Large intestine (tissue), 3 donors: ENCODE measurements at regions not wholly inside any gene's neighbourhood (a gene's known extent, or its start where the extent isn't known, plus 50 kb on each side); places are given as distances from the start of the nearest gene placed in this dataset.
A peak's percentile ranks its signal among the peaks of the same experiment; 100 is the strongest.

ENCODE experiments used
- DNase-seq, 2 donors: peaks; one replicate each; pipeline versions ENCODE4 v3.0.0 to v3.0.0-alpha.2; 2013
- H3K27ac ChIP-seq: one replicate; pipeline ENCODE4 v1.5.1; 2013; ENCODE audit warnings: low read length
- H3K27me3 ChIP-seq: 2 replicates; pipeline ENCODE4 v1.6.1; 2013; ENCODE audit warnings: low read length; ENCODE audit not compliant: control insufficient read depth, insufficient read depth
- H3K36me3 ChIP-seq: 2 replicates; pipeline ENCODE4 v1.6.1; 2013; ENCODE audit warnings: low read length; ENCODE audit not compliant: control insufficient read depth, insufficient read depth
- H3K4me1 ChIP-seq: one replicate; pipeline ENCODE4 v1.6.1; 2013; ENCODE audit warnings: low read length; ENCODE audit not compliant: control insufficient read depth, insufficient read depth
- H3K4me3 ChIP-seq: one replicate; pipeline ENCODE4 v1.5.1; 2013; ENCODE audit warnings: low read length
- H3K9me3 ChIP-seq: one replicate; pipeline ENCODE4 v1.6.1; 2013; ENCODE audit warnings: mild to moderate bottlenecking, low read depth, low read length, moderate library complexity; ENCODE audit not compliant: control insufficient read depth
- WGBS: methylation state at CpG from one replicate; pipeline ENCODE4 v1.1.5; 2013; ENCODE audit warnings: low lambda C conversion rate; ENCODE audit not compliant: insufficient coverage; 5-methylcytosine and 5-hydroxymethylcytosine counted together

DNA sequence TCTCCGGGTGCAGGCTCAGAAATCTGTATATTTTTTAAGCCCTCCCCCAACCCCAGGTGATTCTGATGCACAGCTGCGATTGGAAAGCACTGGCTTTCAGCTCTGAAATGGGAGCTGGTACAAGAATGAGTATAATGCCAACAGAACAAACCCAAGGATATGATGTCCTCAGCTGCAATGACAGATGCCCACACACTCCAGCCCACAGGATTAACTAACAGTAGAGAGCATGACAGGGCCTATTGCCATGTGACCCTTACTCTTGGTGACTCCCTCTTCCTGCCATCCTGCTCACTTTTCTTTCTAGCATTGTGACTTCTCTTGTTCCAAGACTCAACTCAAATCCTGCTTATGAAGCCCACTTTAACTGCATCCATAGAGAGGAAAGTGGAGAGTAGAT, 174.5 kb downstream of the FGF18 start:
- DNase-seq, result no peak
- no peaks in the 10 kb centered on the region for H3K4me1 ChIP-seq
- H3K36me3 ChIP-seq, result no peaks in the 10 kb centered on the region
- peaks cover 11% of the 10 kb centered on the region for H3K27me3 ChIP-seq
- no peak overlapping the region for H3K4me3 ChIP-seq
- no peaks in the 10 kb centered on the region for H3K9me3 ChIP-seq
- H3K27ac ChIP-seq, result no peak overlapping the region
- WGBS, result no CpG with 5 or more reads among the region's 2 CpGs

DNA sequence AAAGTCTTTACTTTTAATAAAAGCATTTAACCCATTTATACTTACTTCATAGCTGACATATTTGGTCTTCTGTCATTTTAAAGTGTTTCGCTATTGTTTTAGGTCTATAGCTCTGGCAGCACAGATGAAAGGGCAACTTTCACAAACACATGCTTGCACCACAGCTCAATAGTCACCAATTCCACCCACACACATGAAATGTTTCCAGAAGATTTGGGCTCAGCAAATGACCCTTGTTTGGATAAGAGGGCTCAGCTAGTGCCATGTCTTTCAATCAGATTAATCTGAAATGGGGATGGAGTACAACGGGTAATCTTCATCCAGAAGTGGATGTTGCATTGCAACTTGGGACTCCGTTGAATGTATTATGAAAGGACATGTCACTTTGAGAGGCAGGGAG, 176.0 kb downstream of the FGF18 start:
- Histone ChIP-seq H3K36me3 (no peaks in the 10 kb centered on the region), H3K27me3 (peaks cover 5% of the 10 kb centered on the region), H3K27ac (no peak overlapping the region), H3K4me1 (no peaks in the 10 kb centered on the region), H3K9me3 (no peaks in the 10 kb centered on the region), H3K4me3 (no peak overlapping the region)
- DNase-seq, result no peak
- 100% methylated on average over 1 of the region's 3 CpGs for WGBS

DNA sequence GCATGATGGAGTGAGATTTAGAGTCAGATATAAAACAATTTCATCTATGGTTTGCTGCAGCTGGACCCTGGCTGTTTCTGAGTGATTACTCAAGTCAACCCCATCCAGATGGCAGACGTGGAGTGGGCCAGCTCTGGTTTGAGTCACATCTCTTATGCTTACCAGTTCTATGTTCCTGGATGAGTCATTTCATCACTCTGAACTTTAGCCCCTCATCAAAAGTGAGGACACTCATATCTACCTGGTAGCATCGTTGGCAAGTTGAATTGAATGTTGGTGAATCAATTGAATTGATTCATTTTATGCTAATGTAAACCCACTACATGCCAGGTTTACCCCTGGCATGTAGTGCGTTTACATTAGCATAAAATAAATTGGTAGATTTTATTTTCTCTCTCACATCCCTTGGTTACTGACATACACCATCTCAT, 176.4 kb downstream of the FGF18 start:
- no peak overlapping the region for H3K27ac ChIP-seq
- no peaks in the 10 kb centered on the region for H3K9me3 ChIP-seq
- H3K36me3 ChIP-seq, result no peaks in the 10 kb centered on the region
- DNase-seq, result no peak
- peaks cover 5% of the 10 kb centered on the region for H3K27me3 ChIP-seq
- WGBS, result no CpG with 5 or more reads among the region's 3 CpGs
- H3K4me3 ChIP-seq, result no peak overlapping the region
- H3K4me1 ChIP-seq, result no peaks in the 10 kb centered on the region

DNA sequence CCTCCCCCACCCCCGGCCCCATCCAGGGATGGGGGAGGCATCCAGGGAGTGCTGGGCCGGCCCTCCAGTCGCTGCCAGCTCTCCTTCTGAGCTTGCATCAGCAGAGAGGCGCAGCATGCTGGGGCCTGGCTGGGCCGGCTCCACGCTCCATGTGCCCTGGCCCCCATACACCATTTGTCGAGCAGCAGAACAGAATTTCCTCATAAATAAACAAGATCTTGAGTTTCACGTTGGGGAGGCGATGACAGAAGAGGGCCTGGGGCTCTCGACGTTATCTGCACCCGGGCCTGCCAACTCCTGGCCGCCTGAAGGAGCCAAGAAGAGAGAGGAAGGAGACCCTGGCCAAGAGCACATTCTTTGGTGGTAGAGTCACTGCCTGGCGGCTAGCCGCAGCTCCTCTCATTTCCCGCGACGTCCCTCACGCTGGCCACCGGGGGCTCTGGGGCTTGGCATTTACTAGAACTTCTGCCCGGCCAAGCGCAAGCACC, 177.0 kb downstream of the FGF18 start:
- Histone ChIP-seq H3K4me3 (no peak overlapping the region), H3K27me3 (peaks cover 2% of the 10 kb centered on the region), H3K4me1 (no peaks in the 10 kb centered on the region), H3K36me3 (no peaks in the 10 kb centered on the region), H3K27ac (no peak overlapping the region), H3K9me3 (no peaks in the 10 kb centered on the region)
- DNase-seq, result peak in 1 of 2 donors; percentile 15
- WGBS, result 80% methylated on average over 1 of the region's 22 CpGs

DNA sequence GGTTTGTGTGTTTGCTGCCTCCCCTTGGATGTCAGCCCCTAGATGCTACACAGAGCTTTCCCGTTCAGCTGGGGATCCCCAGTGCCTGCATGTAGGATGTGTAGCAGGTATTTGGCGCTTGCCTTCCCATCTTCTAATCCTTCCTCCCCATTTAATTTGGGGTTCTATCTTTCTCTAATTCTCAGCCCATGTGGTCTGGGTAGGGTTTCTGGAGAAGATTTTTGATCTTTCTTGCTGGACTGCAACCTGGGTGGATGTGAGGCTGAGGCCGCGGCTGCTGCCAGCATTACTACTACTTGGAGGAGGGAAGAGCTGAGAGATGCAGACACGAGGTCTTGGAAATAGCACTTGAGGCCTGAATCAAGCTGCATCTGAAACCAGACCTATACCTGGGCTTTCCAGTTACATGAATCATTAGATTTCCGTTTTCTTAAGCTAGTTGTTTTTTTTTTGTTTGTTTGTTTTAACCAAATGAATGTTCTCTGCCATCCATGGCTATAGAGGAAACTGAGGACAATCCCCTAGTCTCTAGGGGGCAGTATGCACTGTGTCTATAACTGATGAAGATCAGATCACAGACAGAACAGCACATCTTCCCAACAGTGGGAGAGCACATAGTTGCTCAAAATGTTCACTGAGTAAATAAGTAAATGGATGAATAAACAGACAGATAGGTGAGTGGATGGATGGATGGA, 178.6 kb downstream of the FGF18 start:
- no peaks in the 10 kb centered on the region for H3K4me1 ChIP-seq
- WGBS, result 57% methylated on average over 1 of the region's 6 CpGs
- no peaks in the 10 kb centered on the region for H3K9me3 ChIP-seq
- no peak for DNase-seq
- no peaks in the 10 kb centered on the region for H3K36me3 ChIP-seq
- no peak overlapping the region for H3K27ac ChIP-seq
- H3K4me3 ChIP-seq, result no peak overlapping the region
- no peaks in the 10 kb centered on the region for H3K27me3 ChIP-seq

DNA sequence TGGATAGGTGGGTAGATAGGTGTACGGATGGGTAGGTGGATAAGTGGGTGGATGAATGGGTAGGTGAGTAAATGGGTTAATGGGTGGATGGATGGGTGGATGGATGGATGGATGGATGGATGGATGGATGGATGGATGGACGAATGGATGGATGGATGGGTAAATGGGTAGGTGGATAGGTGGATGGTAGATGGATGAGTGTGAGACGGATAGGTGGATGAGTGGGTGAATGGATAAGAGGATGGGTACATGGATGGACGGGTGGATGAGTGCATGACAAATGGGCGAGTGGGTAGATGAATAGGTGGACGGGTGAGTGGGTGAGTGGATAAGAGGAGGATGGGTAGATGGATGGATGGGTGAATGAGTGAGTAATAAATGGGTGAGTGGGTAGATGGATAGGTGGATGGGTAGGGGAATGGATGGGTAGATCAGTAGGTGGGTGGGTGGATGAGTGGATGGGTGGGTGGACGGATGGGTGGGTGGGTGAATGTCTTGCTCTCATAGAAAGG, 179.2 kb downstream of the FGF18 start:
- no peak for DNase-seq
- 95% methylated on average over 6 of the region's 7 CpGs for WGBS
- H3K36me3 ChIP-seq, result no peaks in the 10 kb centered on the region

DNA sequence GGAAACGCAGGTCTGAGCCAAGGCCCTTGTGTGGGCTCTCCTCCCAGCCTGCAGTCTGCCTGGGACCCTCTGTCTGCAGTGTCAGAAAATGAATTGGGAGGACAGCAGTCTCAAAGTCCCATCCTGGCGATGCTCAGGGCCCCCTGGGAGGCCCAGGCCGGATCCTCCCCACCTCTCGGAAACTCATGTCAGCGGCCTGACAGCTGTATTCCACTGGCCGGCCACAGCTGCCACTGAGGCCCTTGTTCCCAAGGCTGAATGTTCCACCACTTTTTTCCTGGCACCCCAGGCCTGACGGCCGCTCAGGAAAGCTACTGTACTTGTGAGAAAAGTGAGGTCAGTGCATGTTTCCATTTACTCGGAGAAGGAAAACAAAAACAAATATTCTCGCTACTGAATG, 180.0 kb downstream of the FGF18 start:
- WGBS, result 60% methylated on average over 1 of the region's 10 CpGs
- no peak for DNase-seq

More for the DNA sequence above, 179.2 kb downstream of the FGF18 start:
- no peaks in the 10 kb centered on the region for H3K4me1 ChIP-seq
- H3K4me3 ChIP-seq, result no peak overlapping the region
- H3K9me3 ChIP-seq, result no peaks in the 10 kb centered on the region
- H3K27me3 ChIP-seq, result no peaks in the 10 kb centered on the region
- H3K27ac ChIP-seq, result no peak overlapping the region

DNA sequence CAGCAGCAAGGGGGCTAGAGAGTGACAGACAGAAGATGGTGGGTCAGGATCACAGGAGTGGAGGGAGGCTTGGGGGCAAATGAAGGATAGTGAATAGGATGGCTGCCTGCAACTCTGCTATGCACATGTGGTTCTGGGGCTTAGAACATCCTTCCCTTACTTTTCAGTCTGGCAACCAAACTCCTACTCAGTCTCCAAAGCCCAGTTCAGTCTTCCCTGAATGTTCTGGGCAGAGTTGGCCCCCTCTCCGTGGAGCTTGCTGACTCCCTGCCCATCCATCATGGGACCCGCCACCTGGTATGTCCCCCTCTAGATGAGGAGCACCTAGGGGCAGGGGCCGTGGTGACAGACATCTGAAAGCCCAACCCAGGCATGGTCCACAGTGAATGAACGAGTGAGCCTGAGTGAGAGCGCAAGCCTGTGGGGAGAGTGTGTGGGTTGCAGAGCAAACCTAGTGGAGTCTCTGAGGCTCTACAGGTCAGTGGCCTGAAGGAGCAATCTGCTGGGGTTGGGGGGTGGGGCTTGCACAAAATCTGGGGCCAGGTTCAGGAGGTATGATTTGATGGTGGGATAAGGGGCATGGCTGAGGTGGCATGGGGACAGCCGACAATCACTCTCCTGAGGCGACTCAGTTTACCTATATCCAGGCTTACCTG, 180.6 kb downstream of the FGF18 start:
- Histone ChIP-seq H3K4me1 (no peaks in the 10 kb centered on the region), H3K9me3 (no peaks in the 10 kb centered on the region), H3K36me3 (no peaks in the 10 kb centered on the region), H3K27ac (no peak overlapping the region), H3K27me3 (no peaks in the 10 kb centered on the region), H3K4me3 (no peak overlapping the region)
- DNase-seq, result no peak
- WGBS, result no CpG with 5 or more reads among the region's 7 CpGs

More for the DNA sequence above, 180.0 kb downstream of the FGF18 start:
- H3K27me3 ChIP-seq, result no peaks in the 10 kb centered on the region
- no peak overlapping the region for H3K4me3 ChIP-seq
- H3K27ac ChIP-seq, result no peak overlapping the region
- H3K36me3 ChIP-seq, result no peaks in the 10 kb centered on the region
- H3K4me1 ChIP-seq, result no peaks in the 10 kb centered on the region
- no peaks in the 10 kb centered on the region for H3K9me3 ChIP-seq

DNA sequence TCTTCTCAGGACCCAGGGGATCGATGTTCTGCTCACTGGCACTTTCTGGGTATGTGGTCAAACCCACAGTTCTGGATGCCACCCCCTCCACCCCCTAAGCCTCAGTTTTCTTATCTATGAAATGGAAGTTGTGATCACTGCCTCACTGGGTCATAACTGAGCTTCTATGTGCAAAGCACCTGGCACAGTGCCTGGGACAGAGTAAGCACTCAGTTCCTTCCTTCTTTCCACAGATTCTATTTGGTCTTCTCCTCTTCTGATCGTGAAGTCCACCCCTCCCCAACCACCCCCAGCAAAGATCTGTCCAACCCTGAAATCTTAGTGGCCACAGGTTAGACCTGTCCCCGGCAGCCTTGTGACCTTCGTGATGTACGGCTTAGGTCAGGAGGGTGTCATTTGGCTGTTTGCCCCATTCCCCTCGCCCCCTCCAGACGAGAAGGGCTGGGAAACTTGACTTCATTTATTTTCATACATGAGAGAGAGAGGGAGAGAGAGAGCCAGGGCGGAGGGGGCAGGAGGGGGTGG, 181.4 kb downstream of the FGF18 start:
- Histone ChIP-seq H3K4me3 (no peak overlapping the region), H3K27ac (no peak overlapping the region), H3K9me3 (no peaks in the 10 kb centered on the region), H3K36me3 (no peaks in the 10 kb centered on the region), H3K27me3 (no peaks in the 10 kb centered on the region), H3K4me1 (no peaks in the 10 kb centered on the region)
- no peak for DNase-seq
- no CpG with 5 or more reads among the region's 8 CpGs for WGBS

DNA sequence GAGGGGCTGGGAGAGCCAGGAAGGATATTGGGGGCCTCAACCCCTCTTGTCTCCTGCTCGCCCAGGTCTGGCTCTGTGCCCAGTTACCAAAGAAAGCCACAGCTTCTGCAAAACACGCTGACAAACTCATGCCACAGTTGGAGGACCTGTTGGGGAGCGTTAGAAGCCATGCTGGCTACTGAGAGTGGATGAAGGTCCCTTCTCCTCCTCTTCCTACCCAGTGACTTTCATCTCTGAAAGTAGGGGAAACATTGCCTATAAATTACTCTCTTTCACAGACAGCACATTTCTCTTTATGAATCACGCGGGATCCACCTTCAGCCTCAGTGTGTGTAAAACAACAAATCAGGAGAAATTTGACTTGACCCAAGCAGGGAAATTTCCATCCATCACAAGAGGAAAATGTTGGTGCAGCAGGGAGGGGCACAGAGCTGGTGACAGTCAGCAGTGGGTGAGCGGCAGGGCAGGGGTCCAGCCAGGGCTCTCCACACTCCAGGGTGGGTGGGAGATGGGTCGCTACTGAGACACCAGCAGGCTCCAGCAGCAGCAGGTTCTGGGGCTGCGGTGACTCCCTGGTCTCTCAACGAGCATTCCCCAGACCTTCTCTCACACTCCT, 181.9 kb downstream of the FGF18 start:
- DNase-seq, result no peak
- Histone ChIP-seq H3K36me3 (no peaks in the 10 kb centered on the region), H3K4me1 (no peaks in the 10 kb centered on the region), H3K27me3 (no peaks in the 10 kb centered on the region), H3K4me3 (no peak overlapping the region), H3K27ac (no peak overlapping the region), H3K9me3 (peaks cover under 1% of the 10 kb centered on the region)
- WGBS, result no CpG with 5 or more reads among the region's 9 CpGs
